HTR-8/SVneo (cell line): ENCODE measurements at regions not wholly inside any gene's neighbourhood (a gene's known extent, or its start where the extent isn't known, plus 50 kb on each side); places are given as distances from the start of the nearest gene placed in this dataset.
"Not testable (repeated sequence)": the region's sequence is repeated elsewhere in the genome, so short reads cannot be mapped to it uniquely, and the experiment has no call there.

Experiments
- DNase-seq: peaks from one replicate; pipeline ENCODE4 v3.0.0; 2011; ENCODE audit warnings: low spot score, mixed read lengths; ENCODE audit not compliant: insufficient read length
- FAIRE-seq: peaks from 2 replicates; lab custom pipeline; 2011; peaks lifted over from hg19 to GRCh38; lab: Jason Lieb, UNC

DNA sequence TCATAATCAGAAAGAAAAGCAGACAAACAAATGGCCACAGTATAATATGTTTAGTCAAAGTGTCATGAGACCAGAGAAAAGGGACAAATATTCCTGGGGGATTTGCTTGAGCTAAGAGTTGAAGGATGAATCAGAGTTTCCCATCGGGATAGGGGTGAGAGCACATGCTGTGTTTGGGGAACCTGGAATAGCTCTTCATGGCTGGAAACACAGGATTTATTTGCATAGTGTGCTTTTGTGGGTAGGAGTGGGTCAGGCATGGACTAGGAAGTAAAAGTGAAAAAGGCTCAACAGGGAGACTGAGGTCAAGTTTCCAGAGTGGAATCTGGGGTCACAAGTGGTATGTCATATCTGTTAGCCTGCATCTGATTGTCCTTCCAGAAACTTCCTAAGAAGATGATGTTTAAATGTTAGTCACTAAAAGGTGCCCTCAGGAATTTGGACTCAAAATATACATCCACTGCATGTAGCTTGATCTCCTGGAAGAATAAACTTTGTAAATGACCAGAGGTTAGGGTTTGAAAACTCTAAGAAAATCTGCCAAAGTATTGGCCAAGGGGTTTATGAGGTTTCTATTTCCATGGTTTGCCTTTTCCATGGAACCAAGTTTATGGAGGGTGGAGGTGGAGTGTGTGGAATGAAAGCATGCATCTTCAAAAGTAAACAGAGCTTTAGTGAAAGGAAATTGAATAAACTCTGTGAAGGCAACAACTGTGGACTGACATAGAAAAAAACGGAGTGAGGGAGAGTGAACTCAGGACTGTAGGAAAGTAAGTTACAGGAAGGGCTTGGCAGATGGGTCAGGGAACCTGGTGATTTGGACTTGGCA is 344.6 kb downstream of the C12orf75 start:
- no peak for FAIRE-seq
- no peak for DNase-seq

DNA sequence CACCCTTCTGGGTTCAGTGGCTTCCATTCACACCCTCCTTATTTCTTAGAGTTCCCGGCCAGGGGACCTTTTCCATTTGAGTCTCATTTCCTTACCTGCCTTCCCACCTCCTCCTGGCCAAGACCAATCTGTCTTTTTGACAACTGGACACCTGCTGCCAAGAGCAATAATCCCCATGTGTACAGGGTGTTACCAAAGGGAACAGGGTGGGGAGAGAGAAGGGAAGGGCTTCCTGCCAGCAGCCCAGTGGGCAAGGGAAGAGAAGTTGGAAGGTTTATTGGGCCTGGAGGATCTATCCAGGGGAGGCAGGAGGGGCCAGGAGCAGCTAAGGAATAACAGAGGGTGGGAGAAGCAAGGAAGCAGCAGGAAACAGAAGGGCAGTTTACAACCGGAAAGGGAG is 346.2 kb downstream of the C12orf75 start:
- DNase-seq (no peak), FAIRE-seq (no peak)

DNA sequence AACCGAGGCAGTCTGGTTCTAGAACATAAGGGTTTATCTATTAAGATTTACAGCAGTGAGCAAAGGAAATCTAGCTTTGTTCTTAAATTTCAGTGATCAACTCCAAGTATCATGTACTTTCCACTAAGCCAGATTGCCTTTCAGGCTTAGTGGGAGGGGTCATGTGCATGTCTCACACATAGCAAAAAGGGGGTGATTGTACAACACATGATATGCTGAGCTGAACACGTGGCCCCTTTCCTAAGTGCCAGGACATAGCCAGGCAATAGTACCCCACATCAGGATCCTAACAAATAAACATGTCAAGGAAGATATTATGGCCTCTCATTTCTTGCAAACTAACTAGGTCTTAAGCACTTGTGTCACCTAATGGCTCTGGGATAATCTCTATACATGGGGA is 347.2 kb downstream of the C12orf75 start:
- no peak for FAIRE-seq
- DNase-seq = no peak

DNA sequence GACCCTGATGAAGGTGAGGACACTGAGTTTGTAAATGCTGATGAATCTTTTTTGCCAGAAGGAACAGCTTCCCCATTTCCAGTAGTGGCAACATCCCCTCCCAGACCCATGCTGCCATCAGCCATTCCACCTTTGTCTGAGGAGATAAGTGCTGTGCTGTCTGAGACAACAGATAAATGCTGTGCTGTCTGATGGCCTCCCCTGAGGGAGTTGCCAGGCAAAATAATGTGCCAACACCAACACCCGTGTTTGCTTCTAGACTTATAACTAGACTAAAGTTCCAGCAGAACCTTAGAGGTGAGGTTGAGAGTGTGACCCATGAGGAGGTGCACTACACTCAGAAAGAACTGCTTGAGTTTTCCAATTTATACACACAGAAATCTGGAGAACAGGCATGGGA is 349.5 kb downstream of the C12orf75 start:
- FAIRE-seq = no peak

DNA sequence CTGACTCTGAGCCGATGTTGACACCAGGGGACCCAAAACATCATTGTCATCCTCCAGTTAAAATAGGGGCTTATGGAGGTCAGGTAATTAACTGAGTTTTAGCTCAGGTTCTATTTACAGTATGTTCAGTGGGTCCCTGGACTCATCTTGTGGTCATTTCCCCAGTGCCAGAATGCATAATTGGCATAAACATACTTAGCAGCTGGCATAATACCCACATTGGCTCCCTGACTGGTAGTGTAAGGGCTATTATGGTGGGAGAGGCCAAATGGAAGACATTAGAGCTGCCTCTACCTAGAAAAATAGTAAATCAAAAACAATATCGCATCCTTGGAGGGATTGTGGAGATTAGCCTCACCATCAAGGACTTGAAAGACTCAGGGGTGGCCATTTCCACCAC is 350.9 kb downstream of the C12orf75 start:
- FAIRE-seq (no peak), DNase-seq (no peak)

More for the DNA sequence above, 349.5 kb downstream of the C12orf75 start:
- no peak for DNase-seq

DNA sequence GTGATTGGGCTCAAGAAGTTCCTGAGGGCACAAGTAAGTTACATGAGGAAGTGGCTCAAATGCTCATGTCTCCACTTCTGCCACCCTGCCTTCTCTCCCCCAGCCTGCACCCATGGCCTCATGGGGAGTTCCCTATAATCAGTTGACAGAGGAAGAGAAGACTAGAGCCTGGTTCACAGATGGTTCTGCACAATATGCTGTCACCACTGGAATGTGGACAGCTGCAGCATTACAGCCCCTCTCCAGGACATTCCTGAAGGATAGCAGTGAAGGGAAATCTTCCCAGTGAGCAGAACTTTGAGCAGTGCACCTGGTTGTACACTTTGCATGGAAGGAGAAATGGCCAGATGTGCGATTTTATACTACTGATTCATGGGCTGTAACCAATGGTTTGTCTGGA is 352.3 kb downstream of the C12orf75 start:
- DNase-seq, FAIRE-seq: not testable (repeated sequence)

DNA sequence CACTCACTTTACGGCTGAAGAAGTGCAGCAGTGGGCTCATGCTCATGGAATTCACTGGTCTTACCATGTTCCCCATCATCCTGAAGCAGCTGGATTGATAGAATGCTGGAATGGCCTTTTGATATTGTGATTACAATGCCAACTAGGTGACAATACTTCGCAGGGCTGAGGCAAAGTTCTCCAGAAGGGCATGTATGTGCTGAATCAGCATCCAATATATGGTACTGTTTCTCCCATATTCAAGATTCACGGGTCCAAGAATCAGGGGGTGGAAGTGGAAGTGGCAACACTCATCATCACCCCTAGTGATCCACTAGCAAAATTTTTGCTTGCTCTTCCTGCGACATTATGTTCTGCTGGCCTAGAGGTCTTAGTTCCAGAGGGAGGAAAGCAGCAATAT is 353.3 kb downstream of the C12orf75 start:
- DNase-seq, FAIRE-seq: not testable (repeated sequence)

DNA sequence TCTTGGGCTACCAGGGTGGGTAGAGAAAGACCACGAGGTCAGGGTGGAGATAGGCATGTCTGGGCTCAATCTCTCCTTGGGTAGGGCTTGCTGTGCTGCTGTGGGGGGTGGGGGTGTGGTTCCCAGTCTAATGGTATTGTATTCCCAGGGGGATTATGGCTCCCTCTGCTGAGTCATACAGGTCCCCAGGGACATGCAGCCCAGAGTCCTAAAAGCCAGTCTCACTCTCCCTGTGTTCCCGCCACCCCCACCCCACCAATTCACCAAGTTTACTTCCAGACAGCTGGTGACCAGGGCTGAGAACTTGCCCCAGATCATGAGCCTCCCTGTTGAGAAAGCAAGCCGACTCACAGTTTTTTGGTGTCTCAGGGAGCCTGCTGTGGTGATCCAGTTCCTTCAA is 367.6 kb downstream of the C12orf75 start:
- FAIRE-seq = no peak
- no peak for DNase-seq

DNA sequence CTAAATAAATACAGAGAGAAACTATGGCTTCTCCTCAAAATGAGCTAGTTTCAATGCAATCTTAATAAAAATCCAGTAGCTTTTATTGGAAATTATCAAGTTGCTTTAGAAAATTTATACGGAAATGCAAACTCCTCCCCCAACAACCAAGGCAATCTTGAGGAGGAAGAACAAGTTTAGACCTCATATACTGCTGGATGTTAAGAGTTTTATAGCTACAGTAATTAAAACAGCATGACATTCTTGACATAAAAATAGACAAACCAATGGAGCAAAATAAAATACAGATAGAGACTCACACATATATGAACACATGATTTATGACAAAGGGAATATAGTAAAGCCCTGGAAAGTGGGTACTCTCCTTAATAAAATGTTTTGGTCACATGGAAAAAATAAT is 368.7 kb downstream of the C12orf75 start:
- DNase-seq = no peak
- FAIRE-seq = no peak

DNA sequence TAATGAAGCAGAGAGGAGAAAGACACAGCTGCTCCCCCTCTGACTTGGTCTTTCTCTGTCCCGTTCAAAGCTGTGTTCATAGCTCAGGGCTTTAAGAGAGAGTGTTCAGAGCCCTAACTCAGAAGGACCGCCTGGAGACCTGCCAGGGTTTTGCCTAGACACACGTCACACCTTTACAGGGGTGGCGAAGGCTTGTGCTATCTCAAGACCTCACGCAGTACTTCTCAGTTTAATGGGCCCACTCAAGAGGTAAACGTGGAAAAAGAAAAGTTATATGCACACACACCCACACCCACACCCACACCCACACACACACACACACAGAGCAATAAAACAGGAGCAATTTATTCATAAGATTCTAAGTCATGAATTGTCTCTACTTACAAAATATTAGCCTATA is 374.3 kb downstream of the C12orf75 start:
- FAIRE-seq = no peak

DNA sequence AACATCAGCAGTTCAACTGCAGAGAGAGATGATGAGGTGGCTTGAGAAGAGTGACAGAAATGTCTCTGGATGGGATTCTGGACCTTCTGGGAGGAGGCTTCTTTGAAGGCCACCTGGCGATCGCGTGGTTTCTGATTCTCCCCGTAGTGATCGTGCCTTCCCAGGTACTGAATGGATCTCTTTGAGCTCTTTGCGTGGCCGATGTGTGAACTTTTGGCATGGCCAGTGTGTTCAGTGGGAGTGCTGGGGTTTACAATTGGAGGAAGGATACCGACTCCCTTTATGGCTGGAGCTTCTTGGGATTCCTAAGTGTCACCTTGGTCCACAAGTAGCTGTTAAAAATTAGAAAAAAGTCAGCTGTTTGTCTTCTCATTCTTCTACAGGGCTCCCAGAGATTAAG is 374.7 kb downstream of the C12orf75 start:
- DNase-seq (no peak), FAIRE-seq (no peak)

More for the DNA sequence above, 374.3 kb downstream of the C12orf75 start:
- DNase-seq = no peak

DNA sequence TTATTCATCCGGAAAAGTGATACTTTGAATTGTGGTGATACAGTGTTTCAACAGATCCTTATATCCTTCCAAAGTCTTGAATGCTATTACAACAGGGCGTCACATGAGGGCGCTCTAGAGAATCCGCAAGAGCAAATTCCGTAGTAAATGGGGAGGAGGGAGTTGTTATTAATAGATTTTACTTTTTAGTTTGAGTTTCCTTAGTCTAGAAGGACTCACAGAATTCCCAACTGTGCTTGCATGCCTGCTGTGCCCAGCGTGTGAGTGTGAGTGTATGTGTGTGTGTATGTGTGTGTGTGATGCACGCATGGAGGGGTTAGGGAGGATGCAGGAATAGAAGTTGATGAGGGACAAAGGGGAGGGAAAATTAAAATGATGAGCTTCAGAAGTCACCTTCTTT is 375.3 kb downstream of the C12orf75 start:
- DNase-seq (peak; percentile 26), FAIRE-seq (no peak)

DNA sequence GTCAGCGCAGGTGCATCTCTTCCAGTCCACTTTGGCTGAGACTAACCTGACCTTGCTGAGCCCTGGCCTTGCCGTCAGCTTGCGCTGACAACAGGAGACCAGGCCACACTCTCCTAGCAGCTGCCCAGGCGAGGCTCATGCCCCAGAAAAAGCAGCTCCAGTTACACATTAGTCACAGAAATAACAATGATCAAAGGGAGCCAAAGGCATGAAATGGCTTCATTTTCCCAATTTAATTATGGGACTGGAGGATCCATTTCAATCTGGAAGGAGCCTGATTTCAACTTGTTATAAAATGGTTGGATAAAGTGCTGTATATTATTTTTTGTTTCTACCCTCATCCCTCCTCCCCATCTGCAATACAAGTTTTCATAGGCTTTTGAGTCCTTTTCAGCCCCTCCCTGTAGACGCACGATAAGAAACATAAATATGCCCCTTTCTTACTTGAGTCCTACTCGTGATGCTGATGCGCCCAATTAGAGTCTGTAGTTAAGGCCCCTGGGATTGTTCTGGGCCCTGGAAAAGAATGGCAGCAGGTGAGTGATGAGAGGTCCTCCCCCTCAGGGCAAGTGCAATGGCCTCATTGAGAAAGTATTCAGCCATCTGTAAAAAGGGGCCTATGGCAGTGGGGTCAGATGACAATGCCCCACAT is 376.0 kb downstream of the C12orf75 start:
- DNase-seq = peak; percentile 58
- FAIRE-seq = no peak

DNA sequence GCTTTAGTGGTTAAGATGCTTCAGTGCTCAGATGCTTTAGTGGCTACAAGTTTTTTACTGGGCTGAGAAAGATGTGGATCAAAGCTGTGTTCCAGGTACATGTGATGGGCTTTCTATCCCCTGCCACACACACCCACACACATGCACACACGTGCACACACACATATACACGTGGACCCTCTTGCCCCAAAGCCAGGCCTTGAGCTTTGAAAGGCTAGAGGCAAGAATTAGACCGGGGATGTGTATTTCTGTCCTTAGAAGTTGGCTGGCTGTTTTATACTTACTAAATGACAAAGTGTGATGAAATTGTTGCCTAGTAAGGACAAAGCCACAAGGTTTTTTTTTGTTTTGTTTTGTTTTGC is 376.5 kb downstream of the C12orf75 start:
- FAIRE-seq (no peak), DNase-seq (no peak)

DNA sequence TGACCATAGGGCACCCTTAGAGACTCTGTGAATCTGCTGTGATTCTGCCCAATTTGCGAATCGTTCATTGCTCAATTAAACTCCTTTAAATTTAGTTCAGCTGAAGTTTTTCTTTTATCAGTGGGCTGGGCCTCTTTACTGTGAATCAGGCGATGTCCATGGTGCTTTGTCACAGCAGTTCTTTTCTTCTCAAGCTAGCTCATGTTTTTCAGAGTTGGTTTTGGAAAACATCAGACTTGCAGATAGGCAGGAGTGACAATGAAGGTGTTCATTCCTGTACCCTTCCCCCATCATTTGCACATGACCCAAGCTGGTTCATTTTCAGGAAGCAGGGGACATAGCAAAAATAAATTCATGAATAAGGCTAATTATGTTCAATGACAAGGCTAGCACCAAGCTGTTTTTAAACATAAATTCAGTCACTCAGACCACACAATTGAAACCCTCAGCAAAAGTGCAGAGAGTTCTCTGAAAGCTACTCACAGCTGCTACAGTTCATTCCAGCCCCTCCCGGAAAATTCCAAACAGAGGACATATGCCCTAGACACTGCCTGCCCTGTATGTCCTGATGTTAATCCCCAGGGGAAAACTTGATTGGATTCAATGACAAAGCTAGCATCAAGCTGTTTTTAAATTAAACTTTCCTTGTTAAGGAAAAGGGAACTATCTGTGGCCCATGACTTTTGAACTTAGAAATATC is 383.3 kb downstream of the C12orf75 start:
- DNase-seq (no peak), FAIRE-seq (no peak)

DNA sequence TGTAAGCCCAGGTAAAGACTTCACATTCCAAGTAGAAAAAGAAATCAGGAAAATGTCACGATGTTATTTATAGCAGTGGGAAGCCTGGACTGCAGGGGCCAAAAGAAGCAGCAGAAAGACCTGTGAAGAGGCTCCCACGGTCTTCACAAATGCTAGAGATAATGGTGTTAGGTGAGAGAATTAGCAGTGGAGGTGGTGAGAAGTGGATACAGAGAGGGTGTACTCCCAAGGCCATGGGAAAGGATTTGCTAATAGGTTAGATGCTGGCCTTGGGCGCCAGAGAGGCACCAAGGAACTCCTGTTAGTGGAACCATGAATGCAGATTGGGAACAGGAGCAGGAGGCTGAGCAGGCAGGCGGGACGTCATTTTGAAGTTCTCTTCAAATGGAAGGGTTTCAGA is 386.1 kb downstream of the C12orf75 start:
- DNase-seq = no peak
- FAIRE-seq = no peak

DNA sequence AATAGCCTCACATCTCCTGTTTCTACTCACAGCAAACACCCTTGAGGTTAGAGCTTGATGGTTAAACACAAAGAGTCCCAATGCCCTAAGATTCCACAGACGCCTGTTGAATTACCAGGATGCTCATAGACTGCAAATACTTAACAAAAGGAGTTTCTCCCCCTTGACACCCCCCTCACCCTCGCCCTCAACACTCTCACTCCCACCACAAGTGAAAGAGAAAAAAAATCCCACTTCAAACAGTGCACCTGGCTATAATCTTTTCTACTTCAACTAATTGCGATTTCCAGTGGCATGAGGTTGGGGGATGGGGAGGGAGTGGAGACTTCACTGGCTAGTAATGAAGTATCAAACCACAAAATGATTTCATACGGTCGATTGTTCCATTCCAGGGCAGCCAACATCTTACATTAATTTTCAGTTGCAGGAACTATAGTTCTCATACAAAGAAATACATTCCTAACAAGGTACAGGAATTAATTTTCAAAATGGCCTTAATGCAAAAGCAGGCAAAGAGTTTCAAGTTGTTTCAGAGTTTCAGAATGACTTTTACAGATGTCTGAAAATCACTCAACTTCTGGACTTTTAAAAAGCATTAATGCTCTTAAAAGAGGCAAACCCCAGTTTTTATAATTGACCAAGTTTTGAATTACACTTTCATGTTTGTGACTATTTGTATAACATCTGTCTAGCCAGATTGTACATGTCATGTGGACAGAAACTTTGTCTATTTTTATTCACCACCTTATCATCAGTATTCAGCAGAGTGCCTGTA is 390.7 kb downstream of the C12orf75 start:
- DNase-seq (no peak), FAIRE-seq (no peak)

DNA sequence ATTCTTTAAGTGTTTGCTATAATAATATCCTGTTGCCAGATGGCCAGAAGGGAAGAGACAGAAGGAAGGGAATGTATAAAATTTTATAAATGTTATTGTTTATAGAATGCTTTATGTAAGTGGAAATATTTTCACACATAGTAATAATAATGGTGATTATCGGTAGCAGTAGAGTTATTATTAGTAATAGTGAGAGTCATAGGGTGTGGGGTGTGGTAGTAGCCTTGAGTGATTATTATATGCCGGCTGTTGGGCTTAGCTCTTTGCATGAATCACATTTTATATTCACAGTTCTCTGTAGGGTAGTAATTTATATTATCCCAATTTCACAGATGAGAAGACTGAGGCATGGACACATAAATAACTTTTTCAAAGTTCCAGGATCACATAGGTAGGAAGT is 391.4 kb downstream of the C12orf75 start:
- FAIRE-seq (no peak), DNase-seq (no peak)

DNA sequence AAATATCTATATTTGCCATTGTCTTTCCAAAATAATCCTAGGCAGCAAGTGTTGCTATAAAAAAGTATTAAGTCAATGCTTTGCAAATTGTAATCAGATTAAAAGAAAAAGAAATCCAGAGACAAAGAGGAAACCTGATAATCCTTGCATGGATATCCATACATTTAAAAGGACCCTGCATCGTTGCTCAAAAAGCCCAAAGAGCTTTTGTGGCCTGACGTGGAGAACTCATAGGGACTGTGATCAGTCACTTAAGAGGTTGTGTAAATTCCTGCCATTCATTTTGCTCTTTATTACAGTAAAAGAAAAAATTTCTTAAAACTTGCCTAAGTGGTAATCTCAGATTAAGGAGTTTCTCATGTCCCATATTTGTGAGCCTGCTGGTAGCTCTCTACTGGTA is 392.6 kb downstream of the C12orf75 start:
- no peak for DNase-seq
- no peak for FAIRE-seq

DNA sequence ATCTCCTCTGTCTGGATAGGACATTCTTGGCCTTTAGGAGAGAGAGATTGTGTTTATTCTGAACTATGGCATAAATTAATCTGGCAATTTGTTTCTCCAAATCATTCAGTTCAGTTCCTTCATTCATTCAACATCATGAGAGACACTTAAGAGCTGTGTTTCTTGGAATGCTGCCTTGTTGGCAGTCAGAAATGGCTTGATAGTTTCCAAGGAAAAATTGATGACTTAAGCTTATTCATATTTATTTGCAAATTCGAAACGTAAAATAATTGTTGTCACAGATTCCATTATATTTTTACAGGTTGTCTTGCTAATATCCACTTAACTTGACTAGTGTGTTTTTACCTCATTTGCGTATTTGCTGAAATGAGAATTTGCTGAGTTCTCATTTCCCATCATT is 393.0 kb downstream of the C12orf75 start:
- no peak for FAIRE-seq
- DNase-seq = no peak
